Liver (tissue), 3 donors: ENCODE measurements at regions not wholly inside any gene's neighbourhood (a gene's known extent, or its start where the extent isn't known, plus 50 kb on each side); places are given as distances from the start of the nearest gene placed in this dataset.

ENCODE experiments used
- TAF1 ChIP-seq: conservative IDR thresholded peaks from 2 replicates; pipeline ENCODE4 v1.6.1; 2016; ENCODE audit warnings: antibody characterized with exemption, mild to moderate bottlenecking
- TF ChIP-seq, protein P1 (sequence below): fragments of 150-350 bp; IDR thresholded peaks from 2 replicates; pipeline ENCODE4 v1.5.1; 2017; ENCODE audit warnings: improper control_type of control experiment, low read depth, low read length; ENCODE audit not compliant: missing input control
- TF ChIP-seq, protein P2 (sequence below): IDR thresholded peaks from 2 replicates; pipeline ENCODE4 v1.6.1; 2016; ENCODE audit warnings: antibody characterized with exemption
- donor health status: healthy.
- donor health status: healthy.

DNA sequence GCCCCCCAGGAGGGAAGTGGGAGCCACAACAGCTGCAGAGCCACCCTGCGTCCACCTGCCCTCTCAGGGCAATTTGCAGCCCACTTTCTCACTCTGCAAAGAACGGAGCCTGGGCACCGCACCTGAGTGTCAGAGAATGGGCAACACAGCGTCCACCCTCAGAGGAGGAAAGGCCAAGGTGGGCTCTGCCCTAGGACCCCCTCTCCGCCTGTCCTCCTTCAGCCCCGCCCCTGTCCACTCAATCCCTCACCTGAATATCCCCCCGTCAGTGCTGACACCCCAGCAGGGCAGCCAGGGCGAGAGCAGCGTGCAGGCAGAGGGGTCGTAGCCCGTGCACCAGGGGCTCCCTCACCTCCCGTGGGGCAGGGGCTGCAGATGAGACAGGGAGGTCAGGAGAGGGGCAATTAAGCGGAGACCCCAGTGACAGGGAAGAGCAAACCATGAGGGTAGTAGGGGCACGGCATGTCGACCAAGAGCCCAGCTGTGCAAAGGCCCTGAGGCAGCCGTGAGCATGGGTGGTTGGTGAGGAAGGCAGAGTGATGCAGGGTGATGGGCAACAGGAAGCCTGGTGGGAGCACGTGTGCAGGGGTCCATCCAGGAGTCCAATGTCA lies 140.3 kb downstream of the OLFM1 start:
- TF ChIP-seq TAF1, result no peak
- TF ChIP-seq, protein P1, sequence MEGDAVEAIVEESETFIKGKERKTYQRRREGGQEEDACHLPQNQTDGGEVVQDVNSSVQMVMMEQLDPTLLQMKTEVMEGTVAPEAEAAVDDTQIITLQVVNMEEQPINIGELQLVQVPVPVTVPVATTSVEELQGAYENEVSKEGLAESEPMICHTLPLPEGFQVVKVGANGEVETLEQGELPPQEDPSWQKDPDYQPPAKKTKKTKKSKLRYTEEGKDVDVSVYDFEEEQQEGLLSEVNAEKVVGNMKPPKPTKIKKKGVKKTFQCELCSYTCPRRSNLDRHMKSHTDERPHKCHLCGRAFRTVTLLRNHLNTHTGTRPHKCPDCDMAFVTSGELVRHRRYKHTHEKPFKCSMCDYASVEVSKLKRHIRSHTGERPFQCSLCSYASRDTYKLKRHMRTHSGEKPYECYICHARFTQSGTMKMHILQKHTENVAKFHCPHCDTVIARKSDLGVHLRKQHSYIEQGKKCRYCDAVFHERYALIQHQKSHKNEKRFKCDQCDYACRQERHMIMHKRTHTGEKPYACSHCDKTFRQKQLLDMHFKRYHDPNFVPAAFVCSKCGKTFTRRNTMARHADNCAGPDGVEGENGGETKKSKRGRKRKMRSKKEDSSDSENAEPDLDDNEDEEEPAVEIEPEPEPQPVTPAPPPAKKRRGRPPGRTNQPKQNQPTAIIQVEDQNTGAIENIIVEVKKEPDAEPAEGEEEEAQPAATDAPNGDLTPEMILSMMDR, result no peak
- TF ChIP-seq, protein P2, sequence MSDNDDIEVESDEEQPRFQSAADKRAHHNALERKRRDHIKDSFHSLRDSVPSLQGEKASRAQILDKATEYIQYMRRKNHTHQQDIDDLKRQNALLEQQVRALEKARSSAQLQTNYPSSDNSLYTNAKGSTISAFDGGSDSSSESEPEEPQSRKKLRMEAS, result no peak
